Mammary epithelial cell (primary cell): ENCODE measurements at regions not wholly inside any gene's neighbourhood (a gene's known extent, or its start where the extent isn't known, plus 50 kb on each side); places are given as distances from the start of the nearest gene placed in this dataset.

ENCODE experiments used
- CTCF ChIP-seq, 2 donors: IDR thresholded peaks in 1 of 2; conservative IDR thresholded peaks in 1 of 2; 2 replicates each; pipeline ENCODE4 v1.5.1; 2011 to 2012; ENCODE audit warnings: inconsistent platforms in 2 of 2, low read length in 2 of 2, mild to moderate bottlenecking in 2 of 2, control low read depth in 1 of 2, low read depth in 1 of 2; ENCODE audit not compliant: insufficient read depth in 1 of 2; ENCODE audit errors: extremely low read depth in 1 of 2
- EZH2 ChIP-seq: IDR thresholded peaks from 2 replicates; pipeline ENCODE4 v1.6.1; 2012; ENCODE audit warnings: low read length, inconsistent platforms, borderline replicate concordance

DNA sequence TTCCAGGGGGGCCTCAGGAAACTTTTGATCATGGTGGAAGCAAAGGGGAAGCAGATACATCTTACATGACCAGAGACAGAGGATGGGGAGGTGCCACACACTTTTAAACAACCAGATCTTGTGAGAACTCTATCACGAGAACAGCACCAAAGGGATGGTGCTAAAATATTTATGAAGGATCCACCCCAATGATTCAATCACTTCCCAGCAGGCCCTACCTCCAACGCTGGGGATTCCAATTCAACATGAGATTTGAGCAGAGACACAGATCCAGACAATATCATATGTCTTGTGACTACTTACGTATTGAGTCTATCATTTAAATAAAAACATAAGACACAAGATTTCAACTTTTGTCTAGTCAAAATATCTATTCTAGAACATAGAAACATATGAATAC, 351.9 kb downstream of the EPM2A start:
- TF ChIP-seq CTCF (conservative IDR thresholded peaks at IDR 0.05 in 1 of 2, IDR thresholded peaks at IDR 0.05 in 1 of 2; ENCODE audit: extremely low read depth in 1 of 2, insufficient read depth in 1 of 2, low read depth in 1 of 2, low read length in 2 of 2) (no peak), EZH2 (no peak)
